ENCODE measurements at regions not wholly inside any gene's neighbourhood (a gene's known extent, or its start where the extent isn't known, plus 50 kb on each side); places are given as distances from the start of the nearest gene placed in this dataset.

- Histone ChIP-seq H3K4me1 (ENCODE audit: control insufficient read depth in 1 of 2, insufficient read depth in 2 of 2, low read depth in 1 of 2, low read length in 1 of 2) (no peaks in the 10 kb centered on the region), H3K9ac (no peak overlapping the region), H3K79me2 (ENCODE audit: insufficient read depth) (no peaks in the 10 kb centered on the region), H3K9me2 (no peaks in the 10 kb centered on the region), H3K36me3 (replicated peaks in 1 of 2; ENCODE audit: control insufficient read depth in 1 of 2, insufficient read depth in 2 of 2, low read length in 1 of 2) (no peaks in the 10 kb centered on the region), H3F3A (replicated peaks; ENCODE audit: insufficient read depth) (no peaks in the 10 kb centered on the region), H3K27ac (ENCODE audit: low read depth in 2 of 2, low read length in 1 of 2) (no peak overlapping the region), H4K20me1 (ENCODE audit: insufficient read depth) (no peaks in the 10 kb centered on the region), H3K9me3 (no peaks in the 10 kb centered on the region), H3K4me3 (ENCODE audit: low read depth in 2 of 2, low read length in 1 of 2) (no peak overlapping the region), H3K27me3 (ENCODE audit: insufficient read depth) (no peaks in the 10 kb centered on the region), H3K4me2 (no peak overlapping the region), H2AFZ (ENCODE audit: low read depth) (no peak overlapping the region)
- 50% methylated on average over 6 of the region's 6 CpGs for WGBS (ENCODE audit: low lambda C conversion rate)
- TF ChIP-seq USF1 (IDR thresholded peaks at IDR 0.05; ENCODE audit: borderline replicate concordance, low read depth) = no peak
- TF ChIP-seq TAF1 (IDR thresholded peaks at IDR 0.05; ENCODE audit: borderline replicate concordance, low read depth, low read length) = no peak
- TF ChIP-seq SIN3A (IDR thresholded peaks at IDR 0.05; ENCODE audit: borderline replicate concordance, low read depth, low read length) = no peak
- TF ChIP-seq TEAD4 (IDR thresholded peaks at IDR 0.05; ENCODE audit: borderline replicate concordance, insufficient read depth) = no peak
- no peak for TF ChIP-seq EZH2phosphoT487 (IDR thresholded peaks at IDR 0.05; ENCODE audit: borderline replicate concordance, low read depth)
- TF ChIP-seq NFIC (IDR thresholded peaks at IDR 0.05; ENCODE audit: borderline replicate concordance) = no peak
- ChIA-PET POLR2A (no interaction called here), CTCF (no interaction called here)
- no peak for DNase-seq
Measured at GRCh38 chr6:102918161-102918560, 1524.7 kb downstream of the GRIK2 start.

- H3K9me3 ChIP-seq = no peaks in the 10 kb centered on the region
Measured at GRCh38 chr6:102911571-102911970, 1518.1 kb downstream of the GRIK2 start.

More at GRCh38 chr6:102911571-102911970, 1518.1 kb downstream of the GRIK2 start:
- no peak overlapping the region for H3K27ac ChIP-seq (ENCODE audit: low read depth in 2 of 2, low read length in 1 of 2)
- H3K4me1 ChIP-seq (ENCODE audit: control insufficient read depth in 1 of 2, insufficient read depth in 2 of 2, low read depth in 1 of 2, low read length in 1 of 2) = no peaks in the 10 kb centered on the region
- H3K79me2 ChIP-seq (ENCODE audit: insufficient read depth) = no peaks in the 10 kb centered on the region
- no peaks in the 10 kb centered on the region for H3F3A ChIP-seq (replicated peaks; ENCODE audit: insufficient read depth)
- CTCF ChIA-PET = no interaction called here
- H3K36me3 ChIP-seq (replicated peaks in 1 of 2; ENCODE audit: control insufficient read depth in 1 of 2, insufficient read depth in 2 of 2, low read length in 1 of 2) = no peaks in the 10 kb centered on the region
- H2AFZ ChIP-seq (ENCODE audit: low read depth) = no peak overlapping the region
- no peak for DNase-seq
- H3K9me2 ChIP-seq = no peaks in the 10 kb centered on the region
- no peaks in the 10 kb centered on the region for H3K27me3 ChIP-seq (ENCODE audit: insufficient read depth)
- H3K4me3 ChIP-seq (ENCODE audit: low read depth in 2 of 2, low read length in 1 of 2) = no peak overlapping the region
- no peak overlapping the region for H3K4me2 ChIP-seq
- TF ChIP-seq POLR2AphosphoS5 (IDR thresholded peaks at IDR 0.05; ENCODE audit: low read depth, low read length) (no peak), CHD2 (IDR thresholded peaks at IDR 0.05; ENCODE audit: low read length, partially characterized antibody) (no peak), MAX (IDR thresholded peaks at IDR 0.05; ENCODE audit: low read depth) (no peak), GATA2 (CRISPR knock-in tag; IDR thresholded peaks at IDR 0.05) (no peak), USF1 (IDR thresholded peaks at IDR 0.05; ENCODE audit: borderline replicate concordance, low read depth) (no peak), RCOR1 (IDR thresholded peaks at IDR 0.05; ENCODE audit: low read length) (no peak), RFX5 (IDR thresholded peaks at IDR 0.05; ENCODE audit: low read length) (no peak), NFIC (IDR thresholded peaks at IDR 0.05; ENCODE audit: borderline replicate concordance) (no peak), REST (IDR thresholded peaks at IDR 0.05; ENCODE audit: low read depth, low read length) (no peak), EP300 (IDR thresholded peaks at IDR 0.05; ENCODE audit: borderline replicate concordance in 1 of 2, low read depth in 1 of 2, low read length in 1 of 2) (no peak), PBX3 (IDR thresholded peaks at IDR 0.05) (no peak), SIN3A (IDR thresholded peaks at IDR 0.05; ENCODE audit: borderline replicate concordance, low read depth, low read length) (no peak), ZBTB33 (IDR thresholded peaks at IDR 0.05; ENCODE audit: borderline replicate concordance, low read depth) (no peak), FOXM1 (IDR thresholded peaks at IDR 0.05; ENCODE audit: low read depth) (no peak), TCF12 (IDR thresholded peaks at IDR 0.05) (no peak), YY1 (IDR thresholded peaks at IDR 0.05; ENCODE audit: low read depth) (no peak), RAD21 (IDR thresholded peaks at IDR 0.05; ENCODE audit: low read length) (no peak), FOSL2 (IDR thresholded peaks at IDR 0.05; ENCODE audit: borderline replicate concordance, low read depth) (no peak)
- no peak overlapping the region for H3K9ac ChIP-seq
- no peaks in the 10 kb centered on the region for H4K20me1 ChIP-seq (ENCODE audit: insufficient read depth)
- POLR2A ChIA-PET = no interaction called here
